Stimulated activated CD8-positive, alpha-beta memory T cell treated with anti-CD3 and anti-CD28 coated beads, Interleukin-4, amount 100 ng/mL, for 48 hours (primary cell): ENCODE measurements at regions not wholly inside any gene's neighbourhood (a gene's known extent, or its start where the extent isn't known, plus 50 kb on each side); places are given as distances from the start of the nearest gene placed in this dataset.
A peak's percentile ranks its signal among the peaks of the same experiment; 100 is the strongest.

ENCODE experiments used
- DNase-seq: peaks from one replicate; pipeline ENCODE4 v3.0.0-alpha.2; 2020

- DNase-seq = no peak
These were observed 108.1 kb downstream of the DHX15 start for GRCh38 chr4:24476282-24476681.

GRCh38 chr4:24475756-24476155 is 108.6 kb downstream of the DHX15 start:
- DNase-seq = no peak

GRCh38 chr4:24473309-24473721 is 111.0 kb downstream of the DHX15 start:
- no peak for DNase-seq

- peak; percentile 60 for DNase-seq
These were observed 111.6 kb downstream of the DHX15 start for GRCh38 chr4:24472514-24473308.

- no peak for DNase-seq
These were observed 112.2 kb downstream of the DHX15 start for GRCh38 chr4:24472161-24472510.

- DNase-seq = peak; percentile 25
These were observed 112.7 kb downstream of the DHX15 start for GRCh38 chr4:24471486-24472160.

GRCh38 chr4:24470666-24471485 is 113.5 kb downstream of the DHX15 start:
- peak; percentile 46 for DNase-seq

GRCh38 chr4:24468071-24468470 is 116.3 kb downstream of the DHX15 start:
- DNase-seq = no peak

GRCh38 chr4:24464566-24464965 is 119.8 kb downstream of the DHX15 start:
- no peak for DNase-seq

GRCh38 chr4:24456431-24456830 is 127.9 kb downstream of the DHX15 start:
- DNase-seq = no peak

- no peak for DNase-seq
These were observed 130.4 kb downstream of the DHX15 start for GRCh38 chr4:24453951-24454350.

- DNase-seq = no peak
These were observed 132.5 kb downstream of the DHX15 start for GRCh38 chr4:24451870-24452269.

GRCh38 chr4:24443200-24443599 is 141.2 kb downstream of the DHX15 start:
- no peak for DNase-seq

GRCh38 chr4:24440765-24441164 is 143.6 kb downstream of the DHX15 start:
- DNase-seq = no peak

GRCh38 chr4:24434241-24434640 is 150.1 kb downstream of the DHX15 start:
- DNase-seq = no peak

- DNase-seq = no peak
These were observed 150.7 kb downstream of the DHX15 start for GRCh38 chr4:24433515-24434214.

- no peak for DNase-seq
These were observed 155.5 kb downstream of the DHX15 start for GRCh38 chr4:24428850-24429249.

GRCh38 chr4:24426557-24426956 is 157.8 kb downstream of the DHX15 start:
- no peak for DNase-seq

GRCh38 chr4:24425863-24426262 is 158.5 kb downstream of the DHX15 start:
- DNase-seq = no peak

GRCh38 chr4:24423670-24424069 is 160.7 kb downstream of the DHX15 start:
- no peak for DNase-seq

- DNase-seq = no peak
These were observed 161.7 kb downstream of the DHX15 start for GRCh38 chr4:24422644-24423043.

GRCh38 chr4:24419181-24420034 is 164.9 kb downstream of the DHX15 start:
- DNase-seq = peak; percentile 84
